Activated CD4-positive, CD25-positive, alpha-beta regulatory T cell treated with anti-CD3 and anti-CD28 coated beads, Interleukin-2, amount 50 U/mL, for 72 hours (primary cell): ENCODE measurements at regions not wholly inside any gene's neighbourhood (a gene's known extent, or its start where the extent isn't known, plus 50 kb on each side); places are given as distances from the start of the nearest gene placed in this dataset.
"Not testable (repeated sequence)": the region's sequence is repeated elsewhere in the genome, so short reads cannot be mapped to it uniquely, and the experiment has no call there.

ENCODE experiments used
- DNase-seq: peaks from one replicate; pipeline ENCODE4 v3.0.0; 2021

- DNase-seq = no peak
These were observed 164.0 kb downstream of the RGS9 start for GRCh38 chr17:65301184-65301583.

- DNase-seq = no peak
These were observed 160.7 kb downstream of the RGS9 start for GRCh38 chr17:65297916-65298315.

- no peak for DNase-seq
These were observed 160.2 kb downstream of the RGS9 start for GRCh38 chr17:65297384-65297783.

- DNase-seq = peak; percentile 37
These were observed 157.1 kb downstream of the RGS9 start for GRCh38 chr17:65294181-65294719.

- no peak for DNase-seq
These were observed 156.5 kb downstream of the RGS9 start for GRCh38 chr17:65293584-65294180.

- DNase-seq = no peak
These were observed 155.3 kb downstream of the RGS9 start for GRCh38 chr17:65292430-65292829.

- not testable (repeated sequence) for DNase-seq
These were observed 154.1 kb downstream of the RGS9 start for GRCh38 chr17:65291301-65291700.

GRCh38 chr17:65290616-65291015 is 153.4 kb downstream of the RGS9 start:
- no peak for DNase-seq

- no peak for DNase-seq
These were observed 152.9 kb downstream of the RGS9 start for GRCh38 chr17:65290056-65290455.

GRCh38 chr17:65287040-65287439 is 149.9 kb downstream of the RGS9 start:
- DNase-seq = no peak

GRCh38 chr17:65283704-65284103 is 146.5 kb downstream of the RGS9 start:
- no peak for DNase-seq

GRCh38 chr17:65279456-65279855 is 142.3 kb downstream of the RGS9 start:
- DNase-seq = no peak

- DNase-seq = no peak
These were observed 141.6 kb downstream of the RGS9 start for GRCh38 chr17:65278820-65279184.

GRCh38 chr17:65278050-65278819 is 141.1 kb downstream of the RGS9 start:
- DNase-seq = no peak

GRCh38 chr17:65277576-65277975 is 140.4 kb downstream of the RGS9 start:
- no peak for DNase-seq
